Activated CD4-positive, CD25-positive, alpha-beta regulatory T cell treated with anti-CD3 and anti-CD28 coated beads, Interleukin-2, amount 50 U/mL, for 24 hours (primary cell): ENCODE measurements at regions not wholly inside any gene's neighbourhood (a gene's known extent, or its start where the extent isn't known, plus 50 kb on each side); places are given as distances from the start of the nearest gene placed in this dataset.
"Not testable (repeated sequence)": the region's sequence is repeated elsewhere in the genome, so short reads cannot be mapped to it uniquely, and the experiment has no call there.

ENCODE experiments used
- ATAC-seq, 2 donors: fragments of 150-1000 bp; cut with Tn5 transposase; one replicate each; pipeline ENCODE4 v1.10.0; 2021; ENCODE audit warnings: mild to moderate bottlenecking in 1 of 2, moderate library complexity in 1 of 2

- not testable (repeated sequence) for ATAC-seq
These were observed 53.1 kb upstream of the LPCAT1 start for GRCh38 chr5:1576851-1577250.

DNA sequence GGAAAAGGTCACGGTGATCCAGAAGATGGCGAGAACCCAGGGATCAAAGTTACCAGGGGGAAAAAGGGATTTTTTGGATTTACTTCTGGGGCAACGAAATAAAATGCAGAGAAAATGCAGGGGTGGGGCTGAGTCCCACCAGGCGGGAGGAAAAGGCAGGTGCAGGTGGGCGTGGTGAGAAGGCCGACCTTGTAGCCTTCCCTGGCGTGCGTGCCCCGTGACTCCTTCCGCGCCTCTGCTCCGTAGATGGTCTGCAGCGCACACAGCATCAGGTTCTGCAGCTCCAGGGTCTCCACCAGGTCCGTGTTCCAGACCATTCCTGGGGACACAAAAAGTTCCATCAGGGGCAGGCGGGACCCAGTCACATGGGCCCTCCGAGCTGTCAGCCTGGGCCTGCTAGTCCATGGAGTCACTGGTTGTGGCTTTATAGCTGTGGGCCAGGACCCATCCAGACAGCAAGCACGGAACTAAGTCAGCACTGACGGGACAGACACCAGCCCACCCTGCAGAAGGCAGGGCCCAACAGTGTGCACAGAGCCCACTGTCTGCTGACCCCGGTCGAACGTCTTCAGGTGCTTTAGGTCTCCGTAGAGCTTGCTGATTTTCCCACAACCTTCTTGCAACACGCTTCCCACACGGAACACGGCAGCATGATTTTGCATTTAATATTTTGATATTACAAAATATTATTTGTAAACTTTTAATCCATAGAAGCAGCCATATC lies 52.4 kb upstream of the LPCAT1 start:
- not testable (repeated sequence) for ATAC-seq

- not testable (repeated sequence) for ATAC-seq
These were observed 51.7 kb upstream of the LPCAT1 start for GRCh38 chr5:1575491-1575890.

GRCh38 chr5:1574023-1574318 lies 50.2 kb upstream of the LPCAT1 start:
- ATAC-seq = not testable (repeated sequence)

GRCh38 chr5:1573217-1574022 lies 49.7 kb upstream of the LPCAT1 start:
- ATAC-seq = not testable (repeated sequence)
